Left colon (tissue), 2 donors: ENCODE measurements at regions not wholly inside any gene's neighbourhood (a gene's known extent, or its start where the extent isn't known, plus 50 kb on each side); places are given as distances from the start of the nearest gene placed in this dataset.

Experiments
- ATAC-seq: fragments of 200-7000 bp; cut with Tn5 transposase; one replicate; pipeline ENCODE4 v1.9.1; 2020; ENCODE audit warnings: mild to moderate bottlenecking, moderate library complexity
- DNase-seq, 2 donors: peaks; one replicate each; pipeline ENCODE4 v3.0.0-alpha.2; 2020
- intact Hi-C, 2 donors: fragments of 100-400 bp; cut with DNase I in 1 of 2; cut with micrococcal nuclease in 1 of 2; formaldehyde crosslinking; loops; one replicate each; pipeline versions ENCODE4 v1.11.2 to v1.14.0; 2022; cut with DNase I, micrococcal nuclease
- donor health status: DM: no; HTN: no; CAD: no.
- donor health status: DM: yes; HTN: yes; CAD: no.

- intact Hi-C loops = no loop called here
- DNase-seq (no peak), ATAC-seq (no peak)
These were observed 115.9 kb downstream of the ASB7 start for GRCh38 chr15:100718075-100718980.

- ATAC-seq (no peak), DNase-seq (no peak)
- intact Hi-C loops = no loop called here
These were observed 118.1 kb downstream of the ASB7 start for GRCh38 chr15:100720406-100720967.

- peak in 1 of 2 donors; percentile 66 for DNase-seq
- intact Hi-C loops = no loop called here
- ATAC-seq = peak; percentile 87
These were observed 119.6 kb downstream of the ASB7 start for GRCh38 chr15:100721758-100722550.

GRCh38 chr15:100722551-100723314 is 120.3 kb downstream of the ASB7 start:
- intact Hi-C loops = no loop called here
- DNase-seq (no peak), ATAC-seq (no peak)

GRCh38 chr15:100723315-100723801 is 121.0 kb downstream of the ASB7 start:
- intact Hi-C loops = no loop called here
- ATAC-seq (no peak), DNase-seq (no peak)

- intact Hi-C loops = no loop called here
- DNase-seq = no peak
These were observed 123.0 kb downstream of the ASB7 start for GRCh38 chr15:100725121-100726069.

GRCh38 chr15:100726070-100726420 is 123.7 kb downstream of the ASB7 start:
- ATAC-seq (no peak), DNase-seq (no peak)
- intact Hi-C loops = no loop called here

More at GRCh38 chr15:100725121-100726069, 123.0 kb downstream of the ASB7 start:
- no peak for ATAC-seq

GRCh38 chr15:100726421-100727190 is 124.2 kb downstream of the ASB7 start:
- intact Hi-C loops = no loop called here
- no peak for ATAC-seq
- no peak for DNase-seq

- ATAC-seq = no peak
- intact Hi-C loops = no loop called here
- DNase-seq = no peak
These were observed 125.0 kb downstream of the ASB7 start for GRCh38 chr15:100727291-100727851.

- ATAC-seq = no peak
- intact Hi-C loops = no loop called here
These were observed 126.2 kb downstream of the ASB7 start for GRCh38 chr15:100728371-100729201.

GRCh38 chr15:100729461-100729860 is 127.1 kb downstream of the ASB7 start:
- ATAC-seq (no peak), DNase-seq (no peak)
- intact Hi-C loops = no loop called here

More at GRCh38 chr15:100728371-100729201, 126.2 kb downstream of the ASB7 start:
- DNase-seq = no peak

GRCh38 chr15:100730129-100730528 is 127.7 kb downstream of the ASB7 start:
- intact Hi-C loops = no loop called here
- ATAC-seq = no peak
- DNase-seq = no peak

GRCh38 chr15:100730655-100731266 is 128.4 kb downstream of the ASB7 start:
- no peak for ATAC-seq
- intact Hi-C loops = no loop called here
- no peak for DNase-seq

- no peak for ATAC-seq
- intact Hi-C loops = no loop called here
- DNase-seq = no peak
These were observed 129.1 kb downstream of the ASB7 start for GRCh38 chr15:100731267-100732152.
